HepG2 (cell line): ENCODE measurements at regions not wholly inside any gene's neighbourhood (a gene's known extent, or its start where the extent isn't known, plus 50 kb on each side); places are given as distances from the start of the nearest gene placed in this dataset.

Experiments used
- ATAC-seq: fragments of 200-7000 bp; cut with Tn5 transposase; 3 replicates; pipeline ENCODE4 v1.9.1; 2020; ENCODE audit warnings: mild to moderate bottlenecking, moderate library complexity
- BruUV-seq: library from RNA; stranded (reverse); fragments of 400-500 nt; replicated peaks from 2 replicates; lab custom pipeline; 2021; lab: Mats Ljungman, UMichigan
- CTCF ChIA-PET: fragments of 300-600 bp; formaldehyde crosslinking; extraction: SDS; loops from one replicate; lab custom pipeline; 2021; ENCODE audit warnings: low total read pairs, inconsistent platforms, low intra/inter-chr PET ratio; lab: Yijun Ruan, JAX
- POLR2A ChIA-PET: fragments of 350-600 bp; sonication (Branson Sonifier 250); formaldehyde crosslinking; loops from one replicate; lab custom pipeline; 2020; ENCODE audit warnings: antibody characterized with exemption, inconsistent platforms; lab: Yijun Ruan, JAX
- DNase-seq: peaks from one replicate; pipeline ENCODE4 v3.0.0-alpha.2; 2015; ENCODE audit warnings: low spot score
- FAIRE-seq: peaks from 3 replicates; lab custom pipeline; 2011; peaks lifted over from hg19 to GRCh38; lab: Jason Lieb, UNC
- H2AFZ ChIP-seq: one replicate; pipeline ENCODE4 v1.6.1; 2011; ENCODE audit warnings: low read length, inconsistent platforms
- H3K27ac ChIP-seq: fragments of 300-600 bp; 3 replicates; pipeline ENCODE4 v1.8.0; 2011; ENCODE audit warnings: mixed run types, mild to moderate bottlenecking, mixed read lengths, low read length, inconsistent platforms; ENCODE audit not compliant: insufficient read depth; ENCODE audit errors: extremely low read length
- H3K27me3 ChIP-seq, 2 experiments: fragments of 200-600 bp in 1 of 2; 2 replicates in 1 of 2; 3 replicates in 1 of 2; pipeline versions ENCODE4 v1.6.0 to v1.8.0; 2011; ENCODE audit warnings: low read length in 2 of 2, mild to moderate bottlenecking in 2 of 2, moderate library complexity in 2 of 2, inconsistent platforms in 1 of 2; ENCODE audit not compliant: insufficient read depth in 2 of 2, control insufficient read depth in 1 of 2
- H3K36me3 ChIP-seq, 2 experiments: fragments of 200-600 bp in 1 of 2; replicated peaks in 1 of 2; 2 replicates in 1 of 2; 3 replicates in 1 of 2; pipeline versions ENCODE4 v1.5.1 to v1.8.0; 2011; ENCODE audit warnings: low read length in 2 of 2, inconsistent platforms in 1 of 2; ENCODE audit not compliant: insufficient read depth in 2 of 2, control insufficient read depth in 1 of 2
- H3K4me1 ChIP-seq: 2 replicates; pipeline ENCODE4 v1.5.1; 2012; ENCODE audit warnings: low read length, inconsistent platforms; ENCODE audit not compliant: insufficient read depth
- H3K4me2 ChIP-seq: 2 replicates; pipeline ENCODE4 v1.6.0; 2011; ENCODE audit warnings: low read depth, low read length, inconsistent platforms
- H3K4me3 ChIP-seq, 3 experiments: fragments of 200-600 bp in 1 of 3; sonication (generic), shearing (Covaris generic) in 1 of 3; replicated peaks in 1 of 3; 2 replicates each; pipeline ENCODE4 v1.5.1; 2011 to 2016; ENCODE audit warnings: low read length in 3 of 3, inconsistent platforms in 2 of 3, low read depth in 2 of 3, mild to moderate bottlenecking in 2 of 3, control low read depth in 1 of 3, mixed read lengths in 1 of 3; ENCODE audit not compliant: insufficient read depth in 1 of 3
- H3K79me2 ChIP-seq: one replicate; pipeline ENCODE4 v1.6.1; 2011; ENCODE audit warnings: low read length, inconsistent platforms; ENCODE audit not compliant: insufficient read depth
- H3K9ac ChIP-seq: 2 replicates; pipeline ENCODE4 v1.6.0; 2011; ENCODE audit warnings: mild to moderate bottlenecking, low read depth, low read length, inconsistent platforms; ENCODE audit not compliant: insufficient read depth
- H3K9me3 ChIP-seq: 2 replicates; pipeline ENCODE4 v1.5.1; 2012; ENCODE audit warnings: mild to moderate bottlenecking, low read length
- H4K20me1 ChIP-seq: 2 replicates; pipeline ENCODE4 v1.6.0; 2011; ENCODE audit warnings: inconsistent platforms, mild to moderate bottlenecking, low read length, moderate library complexity; ENCODE audit not compliant: insufficient read depth
- JUN ChIP-seq: sonication (generic); formaldehyde crosslinking; IDR thresholded peaks from 2 replicates; pipeline ENCODE4 v1.4.0; 2020; ENCODE audit warnings: mild to moderate bottlenecking, missing genetic modification reagents
- SMAD1 ChIP-seq: sonication (generic); formaldehyde crosslinking; IDR thresholded peaks from 2 replicates; pipeline ENCODE4 v1.4.0; 2020; ENCODE audit warnings: missing genetic modification reagents, low read depth, mild to moderate bottlenecking, borderline replicate concordance
- SMAD9 ChIP-seq: sonication (generic); formaldehyde crosslinking; IDR thresholded peaks from 2 replicates; pipeline ENCODE4 v1.5.1; 2020; ENCODE audit warnings: mild to moderate bottlenecking, missing genetic modification reagents
- ZNF33B ChIP-seq: sonication (generic); formaldehyde crosslinking; IDR thresholded peaks from 2 replicates; pipeline ENCODE4 v1.5.1; 2020; ENCODE audit warnings: mild to moderate bottlenecking, missing genetic modification reagents
- ZNF772 ChIP-seq: sonication (generic); formaldehyde crosslinking; IDR thresholded peaks from 2 replicates; pipeline ENCODE4 v1.5.0; 2020; ENCODE audit warnings: mild to moderate bottlenecking, missing genetic modification reagents
- WGBS: methylation state at CpG from one replicate; pipeline ENCODE4 v1.1.6; 2017; ENCODE audit warnings: low lambda C conversion rate; 5-methylcytosine and 5-hydroxymethylcytosine counted together
- in situ Hi-C: cut with HindIII; loops from 2 replicates; pipeline ENCODE4 v1.10.0; 2017; ENCODE audit warnings: low pct_unique_long_range_greater_than_20kb; ENCODE audit not compliant: extremely low pct_ligation_motif_present
- intact Hi-C: fragments of 100-400 bp; cut with micrococcal nuclease; formaldehyde crosslinking; loops from one replicate; pipeline ENCODE4 v1.10.0; 2022; ENCODE audit not compliant: unreplicated experiment
- TF ChIP-seq, protein P1 (sequence below): sonication (generic); formaldehyde crosslinking; IDR thresholded peaks from 2 replicates; pipeline ENCODE4 v1.5.0; 2020; ENCODE audit warnings: mild to moderate bottlenecking, missing genetic modification reagents
- TF ChIP-seq, protein P2 (sequence below): sonication (generic); formaldehyde crosslinking; IDR thresholded peaks from 2 replicates; pipeline ENCODE4 v1.4.0; 2020; ENCODE audit warnings: missing genetic modification reagents
- TF ChIP-seq, protein P3 (sequence below): sonication (generic); formaldehyde crosslinking; IDR thresholded peaks from 2 replicates; pipeline ENCODE4 v1.4.0; 2020; ENCODE audit warnings: missing genetic modification reagents, borderline replicate concordance
- TF ChIP-seq, protein P4 (sequence below): sonication (generic); formaldehyde crosslinking; IDR thresholded peaks from 2 replicates; pipeline ENCODE4 v1.4.0; 2020; ENCODE audit warnings: missing genetic modification reagents

DNA sequence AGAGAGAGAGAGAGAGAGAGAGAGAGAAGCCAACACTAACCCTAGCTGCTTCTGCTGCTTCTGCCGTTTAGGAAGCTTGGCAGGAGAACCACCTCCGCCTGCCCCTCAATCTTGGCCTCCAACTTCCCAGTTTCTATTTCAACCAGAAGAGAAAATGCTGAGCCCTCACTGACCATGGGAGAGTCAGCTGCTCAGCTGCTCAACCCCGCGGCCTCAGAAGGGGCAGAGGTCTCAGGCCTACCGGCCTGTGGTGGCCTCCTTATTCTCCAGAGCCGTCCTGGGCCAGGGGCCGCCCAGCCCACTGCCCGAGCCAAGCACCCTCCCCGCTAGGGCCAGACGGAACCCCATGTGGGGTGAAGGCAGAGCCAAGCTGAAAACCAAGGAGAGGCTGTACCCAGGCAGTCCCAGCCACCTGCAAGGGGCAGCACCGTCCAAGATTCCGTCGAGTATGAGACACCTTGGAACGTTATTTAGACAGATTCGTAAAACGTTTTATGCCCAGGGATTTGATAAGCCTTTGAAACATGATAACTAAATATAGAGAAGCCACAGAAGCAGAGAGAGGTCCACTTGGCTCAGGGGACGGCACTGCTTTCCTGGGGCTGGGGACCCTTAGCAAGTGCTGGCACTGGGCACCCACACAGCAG is 116.6 kb downstream of the DLL1 start (continued):
- TF ChIP-seq ZNF772 (CRISPR knock-in tag) (no peak), JUN (CRISPR knock-in tag) (no peak), SMAD1 (CRISPR knock-in tag) (no peak)
- TF ChIP-seq, protein P1, sequence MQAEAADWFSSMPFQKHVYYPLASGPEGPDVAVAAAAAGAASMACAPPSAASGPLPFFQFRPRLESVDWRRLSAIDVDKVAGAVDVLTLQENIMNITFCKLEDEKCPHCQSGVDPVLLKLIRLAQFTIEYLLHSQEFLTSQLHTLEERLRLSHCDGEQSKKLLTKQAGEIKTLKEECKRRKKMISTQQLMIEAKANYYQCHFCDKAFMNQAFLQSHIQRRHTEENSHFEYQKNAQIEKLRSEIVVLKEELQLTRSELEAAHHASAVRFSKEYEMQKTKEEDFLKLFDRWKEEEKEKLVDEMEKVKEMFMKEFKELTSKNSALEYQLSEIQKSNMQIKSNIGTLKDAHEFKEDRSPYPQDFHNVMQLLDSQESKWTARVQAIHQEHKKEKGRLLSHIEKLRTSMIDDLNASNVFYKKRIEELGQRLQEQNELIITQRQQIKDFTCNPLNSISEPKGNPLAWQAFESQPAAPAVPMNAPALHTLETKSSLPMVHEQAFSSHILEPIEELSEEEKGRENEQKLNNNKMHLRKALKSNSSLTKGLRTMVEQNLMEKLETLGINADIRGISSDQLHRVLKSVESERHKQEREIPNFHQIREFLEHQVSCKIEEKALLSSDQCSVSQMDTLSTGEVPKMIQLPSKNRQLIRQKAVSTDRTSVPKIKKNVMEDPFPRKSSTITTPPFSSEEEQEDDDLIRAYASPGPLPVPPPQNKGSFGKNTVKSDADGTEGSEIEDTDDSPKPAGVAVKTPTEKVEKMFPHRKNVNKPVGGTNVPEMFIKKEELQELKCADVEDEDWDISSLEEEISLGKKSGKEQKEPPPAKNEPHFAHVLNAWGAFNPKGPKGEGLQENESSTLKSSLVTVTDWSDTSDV, result no peak
- TF ChIP-seq, protein P2, sequence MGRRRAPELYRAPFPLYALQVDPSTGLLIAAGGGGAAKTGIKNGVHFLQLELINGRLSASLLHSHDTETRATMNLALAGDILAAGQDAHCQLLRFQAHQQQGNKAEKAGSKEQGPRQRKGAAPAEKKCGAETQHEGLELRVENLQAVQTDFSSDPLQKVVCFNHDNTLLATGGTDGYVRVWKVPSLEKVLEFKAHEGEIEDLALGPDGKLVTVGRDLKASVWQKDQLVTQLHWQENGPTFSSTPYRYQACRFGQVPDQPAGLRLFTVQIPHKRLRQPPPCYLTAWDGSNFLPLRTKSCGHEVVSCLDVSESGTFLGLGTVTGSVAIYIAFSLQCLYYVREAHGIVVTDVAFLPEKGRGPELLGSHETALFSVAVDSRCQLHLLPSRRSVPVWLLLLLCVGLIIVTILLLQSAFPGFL (CRISPR knock-in tag), result no peak
- TF ChIP-seq, protein P3, sequence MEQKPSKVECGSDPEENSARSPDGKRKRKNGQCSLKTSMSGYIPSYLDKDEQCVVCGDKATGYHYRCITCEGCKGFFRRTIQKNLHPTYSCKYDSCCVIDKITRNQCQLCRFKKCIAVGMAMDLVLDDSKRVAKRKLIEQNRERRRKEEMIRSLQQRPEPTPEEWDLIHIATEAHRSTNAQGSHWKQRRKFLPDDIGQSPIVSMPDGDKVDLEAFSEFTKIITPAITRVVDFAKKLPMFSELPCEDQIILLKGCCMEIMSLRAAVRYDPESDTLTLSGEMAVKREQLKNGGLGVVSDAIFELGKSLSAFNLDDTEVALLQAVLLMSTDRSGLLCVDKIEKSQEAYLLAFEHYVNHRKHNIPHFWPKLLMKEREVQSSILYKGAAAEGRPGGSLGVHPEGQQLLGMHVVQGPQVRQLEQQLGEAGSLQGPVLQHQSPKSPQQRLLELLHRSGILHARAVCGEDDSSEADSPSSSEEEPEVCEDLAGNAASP (CRISPR knock-in tag), result no peak

DNA sequence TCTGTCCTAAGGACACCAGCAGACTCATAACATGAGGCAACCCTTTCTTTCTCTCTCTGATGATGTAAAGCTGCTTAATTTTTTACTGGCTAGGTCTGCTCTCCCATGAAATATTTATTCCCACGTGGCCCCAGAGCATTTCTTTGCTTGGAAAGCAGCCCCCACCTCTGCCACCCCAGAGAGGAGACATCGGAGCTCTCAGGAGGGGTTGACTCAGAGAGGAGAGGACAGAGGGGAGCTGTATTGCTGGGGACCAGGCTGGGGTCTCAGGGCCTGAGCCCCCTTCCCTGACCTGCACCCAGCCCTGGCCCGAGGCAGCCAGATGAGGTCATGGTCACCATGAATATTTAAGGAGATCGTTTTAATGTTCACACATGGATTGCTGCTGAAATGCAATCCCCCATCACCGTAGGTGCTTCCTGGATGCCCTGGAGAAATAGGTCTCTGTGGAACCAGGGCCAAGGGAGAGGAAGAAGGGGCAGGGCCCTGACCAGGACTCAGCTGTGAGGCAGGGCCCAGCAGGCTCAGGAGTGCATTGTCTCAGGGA is 117.5 kb downstream of the DLL1 start:
- H3K9me3 ChIP-seq, result peaks cover 25% of the 10 kb centered on the region
- no peak for FAIRE-seq
- in situ Hi-C loops, result no loop called here
- intact Hi-C loops, result no loop called here
- no TSS peak for BruUV-seq
- POLR2A ChIA-PET, result no interaction called here
- no peaks in the 10 kb centered on the region for H3K79me2 ChIP-seq
- no peaks in the 10 kb centered on the region for H3K36me3 ChIP-seq
- H3K4me2 ChIP-seq, result no peak overlapping the region
- no peak for TF ChIP-seq SMAD9 (CRISPR knock-in tag)
- TF ChIP-seq ZNF33B (CRISPR knock-in tag), result no peak
- TF ChIP-seq, protein P4, sequence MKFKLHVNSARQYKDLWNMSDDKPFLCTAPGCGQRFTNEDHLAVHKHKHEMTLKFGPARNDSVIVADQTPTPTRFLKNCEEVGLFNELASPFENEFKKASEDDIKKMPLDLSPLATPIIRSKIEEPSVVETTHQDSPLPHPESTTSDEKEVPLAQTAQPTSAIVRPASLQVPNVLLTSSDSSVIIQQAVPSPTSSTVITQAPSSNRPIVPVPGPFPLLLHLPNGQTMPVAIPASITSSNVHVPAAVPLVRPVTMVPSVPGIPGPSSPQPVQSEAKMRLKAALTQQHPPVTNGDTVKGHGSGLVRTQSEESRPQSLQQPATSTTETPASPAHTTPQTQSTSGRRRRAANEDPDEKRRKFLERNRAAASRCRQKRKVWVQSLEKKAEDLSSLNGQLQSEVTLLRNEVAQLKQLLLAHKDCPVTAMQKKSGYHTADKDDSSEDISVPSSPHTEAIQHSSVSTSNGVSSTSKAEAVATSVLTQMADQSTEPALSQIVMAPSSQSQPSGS (CRISPR knock-in tag), result no peak
- TF ChIP-seq, all 625 proteins: peak for 0
- H2AFZ ChIP-seq, result no peak overlapping the region
- ATAC-seq, result no peak
- H4K20me1 ChIP-seq, result no peaks in the 10 kb centered on the region
- no peak for DNase-seq
- no peaks in the 10 kb centered on the region for H3K4me1 ChIP-seq
- 17% methylated on average over 5 of the region's 5 CpGs for WGBS
- CTCF ChIA-PET, result no interaction called here
- no peak overlapping the region for H3K4me3 ChIP-seq
- no peak overlapping the region for H3K9ac ChIP-seq
- H3K27me3 ChIP-seq, result peaks cover 5 to 36% of the 10 kb centered on the region in 2 experiments; a peak in 4 of 5 replicates
- no peak overlapping the region for H3K27ac ChIP-seq
